Parathyroid adenoma (tissue), 2 donors: ENCODE measurements at regions not wholly inside any gene's neighbourhood (a gene's known extent, or its start where the extent isn't known, plus 50 kb on each side); places are given as distances from the start of the nearest gene placed in this dataset.

Experiments
- H2AFZ ChIP-seq: fragments of 300-600 bp; sonication (generic); one replicate; pipeline ENCODE4 v1.7.0; 2017; ENCODE audit warnings: antibody characterized with exemption, mild to moderate bottlenecking
- H3K27ac ChIP-seq: fragments of 300-600 bp; sonication (generic); one replicate; pipeline ENCODE4 v1.7.0; 2017
- H3K27me3 ChIP-seq: fragments of 300-600 bp; sonication (generic); one replicate; pipeline ENCODE4 v1.7.0; 2017; ENCODE audit warnings: low read length; ENCODE audit not compliant: control insufficient read depth, insufficient read depth
- H3K36me3 ChIP-seq: fragments of 300-600 bp; sonication (generic); one replicate; pipeline ENCODE4 v1.7.0; 2017; ENCODE audit warnings: low read length; ENCODE audit not compliant: control insufficient read depth, insufficient read depth
- H3K4me1 ChIP-seq: fragments of 300-600 bp; sonication (generic); one replicate; pipeline ENCODE4 v1.7.0; 2017; ENCODE audit warnings: control low read depth
- H3K4me2 ChIP-seq: fragments of 300-600 bp; sonication (generic); one replicate; pipeline ENCODE4 v1.7.0; 2017; ENCODE audit warnings: low read length
- H3K4me3 ChIP-seq: fragments of 300-600 bp; sonication (generic); one replicate; pipeline ENCODE4 v1.7.0; 2017; ENCODE audit warnings: low read depth, low read length
- H3K79me2 ChIP-seq: fragments of 300-600 bp; sonication (generic); one replicate; pipeline ENCODE4 v1.7.0; 2017; ENCODE audit warnings: control low read depth
- H3K9ac ChIP-seq: fragments of 300-600 bp; sonication (generic); one replicate; pipeline ENCODE4 v1.7.0; 2017; ENCODE audit warnings: mild to moderate bottlenecking
- H3K9me3 ChIP-seq: fragments of 300-600 bp; sonication (generic); one replicate; pipeline ENCODE4 v1.7.0; 2017; ENCODE audit warnings: low read length; ENCODE audit not compliant: control insufficient read depth
- CTCF ChIP-seq: fragments of 300-600 bp; sonication (generic); IDR thresholded peaks from one replicate; pipeline ENCODE4 v1.7.0; 2017; ENCODE audit warnings: antibody characterized with exemption, mild to moderate bottlenecking
- donor health status: primary hyperparathyroidism.

- Histone ChIP-seq H3K9ac (no peak overlapping the region), H3K79me2 (no peaks in the 10 kb centered on the region), H3K4me2 (no peak overlapping the region), H3K9me3 (no peaks in the 10 kb centered on the region), H3K27me3 (no peaks in the 10 kb centered on the region), H2AFZ (no peak overlapping the region), H3K36me3 (no peaks in the 10 kb centered on the region), H3K27ac (no peak overlapping the region), H3K4me3 (no peak overlapping the region), H3K4me1 (no peaks in the 10 kb centered on the region)
- TF ChIP-seq CTCF, result no peak
Measured at GRCh38 chr13:44013758-44014291, 134.1 kb downstream of the LACC1 start.

GRCh38 chr13:44014501-44014900 lies 134.8 kb downstream of the LACC1 start:
- TF ChIP-seq CTCF, result no peak
- Histone ChIP-seq H3K27ac (no peak overlapping the region), H3K79me2 (no peaks in the 10 kb centered on the region)

GRCh38 chr13:44015118-44015517 lies 135.4 kb downstream of the LACC1 start:
- Histone ChIP-seq H3K4me2 (no peak overlapping the region), H3K4me1 (no peaks in the 10 kb centered on the region), H3K9ac (no peak overlapping the region), H2AFZ (no peak overlapping the region), H3K27ac (peak overlapping the region; percentile 11), H3K79me2 (no peaks in the 10 kb centered on the region), H3K36me3 (no peaks in the 10 kb centered on the region), H3K9me3 (no peaks in the 10 kb centered on the region), H3K27me3 (no peaks in the 10 kb centered on the region), H3K4me3 (no peak overlapping the region)
- TF ChIP-seq CTCF, result no peak

More at GRCh38 chr13:44014501-44014900, 134.8 kb downstream of the LACC1 start:
- H3K4me3 ChIP-seq, result no peak overlapping the region
- no peak overlapping the region for H2AFZ ChIP-seq
- H3K36me3 ChIP-seq, result no peaks in the 10 kb centered on the region
- no peaks in the 10 kb centered on the region for H3K4me1 ChIP-seq
- H3K4me2 ChIP-seq, result no peak overlapping the region
- no peak overlapping the region for H3K9ac ChIP-seq
- no peaks in the 10 kb centered on the region for H3K27me3 ChIP-seq
- no peaks in the 10 kb centered on the region for H3K9me3 ChIP-seq

GRCh38 chr13:44015811-44016210 lies 136.1 kb downstream of the LACC1 start:
- H3K4me1 ChIP-seq, result no peaks in the 10 kb centered on the region
- no peak overlapping the region for H3K4me3 ChIP-seq

More at GRCh38 chr13:44015811-44016210, 136.1 kb downstream of the LACC1 start:
- Histone ChIP-seq H3K4me2 (no peak overlapping the region), H3K27ac (no peak overlapping the region), H3K9me3 (no peaks in the 10 kb centered on the region), H3K79me2 (no peaks in the 10 kb centered on the region), H3K9ac (no peak overlapping the region), H3K27me3 (no peaks in the 10 kb centered on the region), H2AFZ (no peak overlapping the region), H3K36me3 (no peaks in the 10 kb centered on the region)
- TF ChIP-seq CTCF, result no peak
